BE2C (cell line): ENCODE measurements at regions not wholly inside any gene's neighbourhood (a gene's known extent, or its start where the extent isn't known, plus 50 kb on each side); places are given as distances from the start of the nearest gene placed in this dataset.

Experiments
- DNase-seq: peaks from one replicate; pipeline ENCODE4 v3.0.0-alpha.2; 2020
- H3K27me3 ChIP-seq: fragments of 250-450 bp; sonication (Bioruptor Pico); 2 replicates; pipeline ENCODE4 v1.5.1; 2020; ENCODE audit warnings: mild to moderate bottlenecking
- H3K36me3 ChIP-seq: fragments of 250-450 bp; sonication (Bioruptor Pico); 2 replicates; pipeline ENCODE4 v1.5.1; 2020; ENCODE audit warnings: mild to moderate bottlenecking
- H3K4me1 ChIP-seq: fragments of 250-450 bp; sonication (Bioruptor Pico); 2 replicates; pipeline ENCODE4 v1.5.1; 2020
- H3K4me3 ChIP-seq: 2 replicates; pipeline ENCODE4 v1.5.1; 2011; ENCODE audit warnings: low read depth, low read length
- H3K9me3 ChIP-seq: fragments of 250-450 bp; sonication (Bioruptor Pico); 2 replicates; pipeline ENCODE4 v1.5.1; 2020
- TF ChIP-seq, protein P1 (sequence below): IDR thresholded peaks from 2 replicates; pipeline ENCODE4 v1.5.1; 2012; ENCODE audit warnings: mild to moderate bottlenecking, low read depth, low read length

DNA sequence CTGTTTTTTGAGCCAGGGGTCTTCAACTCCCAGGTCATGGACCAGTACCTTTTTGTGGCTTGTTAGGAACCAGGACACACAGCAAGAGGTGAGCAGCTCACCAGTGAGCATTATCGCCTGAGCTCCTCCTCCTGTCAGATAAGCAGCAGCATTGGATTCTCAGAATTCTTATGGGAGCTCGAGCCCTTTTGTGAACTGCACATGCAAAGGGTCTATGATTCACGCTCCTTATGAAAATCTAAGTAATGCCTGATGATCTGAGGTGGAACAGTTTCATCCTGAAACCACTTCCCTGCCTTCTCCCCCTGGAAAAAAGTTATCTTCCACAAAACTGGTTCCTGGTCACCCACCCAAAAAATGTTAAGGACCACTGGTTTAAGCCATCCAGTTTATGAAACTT is 1047.6 kb downstream of the OTOL1 start:
- Histone ChIP-seq H3K4me1 (no peaks in the 10 kb centered on the region), H3K27me3 (no peaks in the 10 kb centered on the region), H3K9me3 (no peaks in the 10 kb centered on the region), H3K36me3 (no peaks in the 10 kb centered on the region), H3K4me3 (no peak overlapping the region)
- DNase-seq = no peak
- TF ChIP-seq, protein P1, sequence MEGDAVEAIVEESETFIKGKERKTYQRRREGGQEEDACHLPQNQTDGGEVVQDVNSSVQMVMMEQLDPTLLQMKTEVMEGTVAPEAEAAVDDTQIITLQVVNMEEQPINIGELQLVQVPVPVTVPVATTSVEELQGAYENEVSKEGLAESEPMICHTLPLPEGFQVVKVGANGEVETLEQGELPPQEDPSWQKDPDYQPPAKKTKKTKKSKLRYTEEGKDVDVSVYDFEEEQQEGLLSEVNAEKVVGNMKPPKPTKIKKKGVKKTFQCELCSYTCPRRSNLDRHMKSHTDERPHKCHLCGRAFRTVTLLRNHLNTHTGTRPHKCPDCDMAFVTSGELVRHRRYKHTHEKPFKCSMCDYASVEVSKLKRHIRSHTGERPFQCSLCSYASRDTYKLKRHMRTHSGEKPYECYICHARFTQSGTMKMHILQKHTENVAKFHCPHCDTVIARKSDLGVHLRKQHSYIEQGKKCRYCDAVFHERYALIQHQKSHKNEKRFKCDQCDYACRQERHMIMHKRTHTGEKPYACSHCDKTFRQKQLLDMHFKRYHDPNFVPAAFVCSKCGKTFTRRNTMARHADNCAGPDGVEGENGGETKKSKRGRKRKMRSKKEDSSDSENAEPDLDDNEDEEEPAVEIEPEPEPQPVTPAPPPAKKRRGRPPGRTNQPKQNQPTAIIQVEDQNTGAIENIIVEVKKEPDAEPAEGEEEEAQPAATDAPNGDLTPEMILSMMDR = no peak

DNA sequence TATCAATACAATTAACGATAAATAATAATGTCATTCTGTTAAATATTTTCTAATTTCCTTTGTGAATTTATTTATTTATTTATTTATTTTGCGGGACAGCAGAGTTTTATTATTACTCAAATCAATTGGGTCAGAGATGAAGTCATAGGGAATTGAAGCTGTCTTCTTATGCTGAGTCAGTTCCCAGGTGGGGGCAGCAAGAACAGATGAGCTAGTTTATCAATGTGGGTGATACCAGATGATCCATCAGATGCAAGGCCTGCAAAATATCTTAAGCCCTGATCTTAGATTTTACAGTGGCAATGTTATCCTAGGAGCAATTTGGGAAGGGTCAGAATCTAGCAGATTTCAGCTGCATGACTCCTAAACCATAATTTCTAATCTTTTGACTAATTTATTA is 1050.3 kb downstream of the OTOL1 start:
- Histone ChIP-seq H3K4me3 (no peak overlapping the region), H3K27me3 (no peaks in the 10 kb centered on the region), H3K36me3 (no peaks in the 10 kb centered on the region), H3K9me3 (no peaks in the 10 kb centered on the region; the same call in 1 of the 2 replicates), H3K4me1 (no peaks in the 10 kb centered on the region; the same call in 1 of the 2 replicates)
- TF ChIP-seq, protein P1 = no peak
- DNase-seq = no peak

DNA sequence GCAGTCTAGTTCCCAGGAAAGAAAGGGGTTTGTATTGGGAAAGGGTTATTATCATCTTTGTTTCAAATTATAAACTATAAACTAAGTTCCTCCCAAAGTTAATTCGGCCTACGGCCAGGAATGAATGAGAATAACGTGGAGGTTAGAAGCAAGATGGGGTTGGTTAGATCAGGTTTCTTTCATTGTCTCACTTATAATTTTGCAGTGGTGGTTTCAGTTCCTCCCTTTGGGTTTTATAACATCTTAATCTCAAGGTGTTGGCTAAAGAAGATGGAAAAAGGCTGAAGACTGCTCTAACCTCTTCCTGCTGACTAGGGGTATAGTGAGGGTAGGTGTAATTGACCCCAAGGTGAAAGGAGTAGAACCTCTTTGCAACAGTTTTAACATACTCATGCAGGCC is 1050.7 kb downstream of the OTOL1 start:
- DNase-seq = no peak
- no peak overlapping the region for H3K4me3 ChIP-seq
- H3K36me3 ChIP-seq = no peaks in the 10 kb centered on the region
- H3K9me3 ChIP-seq = no peaks in the 10 kb centered on the region; the same call in 1 of the 2 replicates
- no peaks in the 10 kb centered on the region for H3K27me3 ChIP-seq
- TF ChIP-seq, protein P1 = no peak
- no peaks in the 10 kb centered on the region; the same call in 1 of the 2 replicates for H3K4me1 ChIP-seq

GRCh38 chr3:162555761-162556160 is 1059.2 kb downstream of the OTOL1 start:
- DNase-seq = no peak
- TF ChIP-seq, protein P1 = no peak
- H3K4me1 ChIP-seq = peaks cover 5% of the 10 kb centered on the region; the same call in 1 of the 2 replicates
- no peaks in the 10 kb centered on the region; the same call in 1 of the 2 replicates for H3K9me3 ChIP-seq
- H3K27me3 ChIP-seq = no peaks in the 10 kb centered on the region
- H3K36me3 ChIP-seq = no peaks in the 10 kb centered on the region
- no peak overlapping the region for H3K4me3 ChIP-seq

DNA sequence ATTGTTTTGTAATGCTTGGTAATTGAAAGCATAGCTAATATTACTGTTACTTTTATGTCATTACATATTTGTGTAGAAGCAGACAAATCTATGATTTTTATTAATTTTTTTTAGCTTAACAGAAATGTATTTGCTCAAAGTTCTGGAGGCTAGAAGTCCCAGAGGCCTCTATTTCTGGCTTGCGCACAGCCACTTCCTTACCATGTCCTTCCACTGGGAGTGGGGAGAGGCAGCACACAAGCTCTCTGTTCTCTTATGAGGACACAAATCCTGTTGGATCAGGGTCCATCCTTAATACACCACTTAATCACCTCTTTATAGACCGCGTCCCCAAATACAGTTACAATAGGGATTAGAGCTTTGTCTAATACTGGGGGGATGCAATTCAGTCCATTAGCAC is 1061.4 kb downstream of the OTOL1 start:
- no peaks in the 10 kb centered on the region for H3K27me3 ChIP-seq
- H3K36me3 ChIP-seq = no peaks in the 10 kb centered on the region
- TF ChIP-seq, protein P1 = no peak
- peaks cover 5% of the 10 kb centered on the region; the same call in 1 of the 2 replicates for H3K4me1 ChIP-seq
- no peaks in the 10 kb centered on the region for H3K9me3 ChIP-seq
- H3K4me3 ChIP-seq = no peak overlapping the region
- no peak for DNase-seq

DNA sequence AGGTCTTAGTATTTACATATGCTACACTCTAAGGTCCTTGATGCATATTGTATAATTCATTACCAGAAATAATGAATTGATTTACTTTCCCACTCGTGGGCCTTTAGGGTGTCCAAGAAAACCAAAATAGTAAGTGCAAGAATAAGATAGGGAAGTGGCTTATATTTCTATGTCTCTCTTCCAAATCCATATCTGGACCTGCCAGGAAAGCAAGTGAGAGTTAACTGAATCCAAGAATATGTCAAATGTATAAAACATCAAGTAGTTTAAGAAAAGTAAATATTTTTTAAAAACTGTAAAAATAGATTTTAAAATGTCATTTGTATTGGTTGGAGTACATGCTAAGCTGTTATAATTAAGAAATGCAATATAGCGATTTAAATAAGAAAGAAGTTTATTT is 1072.1 kb downstream of the OTOL1 start:
- no peak overlapping the region for H3K4me3 ChIP-seq
- no peaks in the 10 kb centered on the region; the same call in 1 of the 2 replicates for H3K4me1 ChIP-seq
- H3K27me3 ChIP-seq = no peaks in the 10 kb centered on the region
- TF ChIP-seq, protein P1 = no peak
- DNase-seq = no peak
- no peaks in the 10 kb centered on the region for H3K36me3 ChIP-seq
- H3K9me3 ChIP-seq = no peaks in the 10 kb centered on the region
